MM.1S (cell line): ENCODE measurements at regions not wholly inside any gene's neighbourhood (a gene's known extent, or its start where the extent isn't known, plus 50 kb on each side); places are given as distances from the start of the nearest gene placed in this dataset.

Experiments used
- DNase-seq: peaks from one replicate; pipeline ENCODE4 v3.0.0-alpha.2; 2015
- H2AFZ ChIP-seq: fragments of 300-600 bp; sonication (generic); 2 replicates; pipeline ENCODE4 v1.6.0; 2016; ENCODE audit warnings: antibody characterized with exemption, low read length
- H3F3A ChIP-seq: fragments of 300-600 bp; sonication (generic); 2 replicates; pipeline ENCODE4 v1.6.1; 2016; ENCODE audit warnings: mild to moderate bottlenecking, antibody characterized with exemption, low read length, moderate library complexity, mixed read lengths; ENCODE audit not compliant: insufficient read depth
- H3K27ac ChIP-seq: fragments of 300-600 bp; sonication (generic); 2 replicates; pipeline ENCODE4 v1.5.1; 2016; ENCODE audit warnings: mild to moderate bottlenecking, low read length
- H3K27me3 ChIP-seq: fragments of 300-600 bp; sonication (generic); replicated peaks from 2 replicates; pipeline ENCODE4 v1.6.0; 2016; ENCODE audit warnings: low read length; ENCODE audit not compliant: insufficient read depth
- H3K36me3 ChIP-seq: fragments of 300-600 bp; sonication (generic); replicated peaks from 2 replicates; pipeline ENCODE4 v1.6.1; 2016; ENCODE audit warnings: mild to moderate bottlenecking, low read length, mixed read lengths; ENCODE audit not compliant: insufficient read depth
- H3K4me1 ChIP-seq: fragments of 300-600 bp; sonication (generic); 2 replicates; pipeline ENCODE4 v1.6.1; 2016; ENCODE audit warnings: low read length, mixed read lengths
- H3K4me2 ChIP-seq: fragments of 300-600 bp; sonication (generic); 2 replicates; pipeline ENCODE4 v1.6.0; 2016; ENCODE audit warnings: low read depth, low read length
- H3K4me3 ChIP-seq: fragments of 300-600 bp; sonication (generic); 2 replicates; pipeline ENCODE4 v1.5.1; 2016; ENCODE audit warnings: low read length, mixed read lengths
- H3K79me2 ChIP-seq: fragments of 300-600 bp; sonication (generic); 2 replicates; pipeline ENCODE4 v1.6.1; 2016; ENCODE audit warnings: mixed run types, low read length, mixed read lengths
- H3K9ac ChIP-seq: fragments of 300-600 bp; sonication (generic); 2 replicates; pipeline ENCODE4 v1.6.1; 2016; ENCODE audit warnings: low read length, mixed read lengths
- H3K9me2 ChIP-seq: fragments of 300-600 bp; sonication (generic); replicated peaks from 2 replicates; pipeline ENCODE4 v1.6.1; 2016; ENCODE audit warnings: mild to moderate bottlenecking, low read length, mixed read lengths; ENCODE audit not compliant: insufficient read depth
- H3K9me3 ChIP-seq: fragments of 300-600 bp; sonication (generic); replicated peaks from 2 replicates; pipeline ENCODE4 v1.6.1; 2016; ENCODE audit warnings: mild to moderate bottlenecking, low read length, mixed read lengths; ENCODE audit not compliant: insufficient read depth
- H4K20me1 ChIP-seq: fragments of 300-600 bp; sonication (generic); 2 replicates; pipeline ENCODE4 v1.6.1; 2016; ENCODE audit warnings: mild to moderate bottlenecking, low read length, moderate library complexity, mixed read lengths; ENCODE audit not compliant: insufficient read depth
- EZH2 ChIP-seq: fragments of 300-600 bp; sonication (generic); optimal IDR thresholded peaks from 2 replicates; pipeline ENCODE3; 2017; ENCODE audit warnings: low read depth, mild to moderate bottlenecking, antibody characterized with exemption, low read length, mixed read lengths
- EZH2phosphoT487 ChIP-seq: fragments of 300-600 bp; sonication (generic); IDR thresholded peaks from 2 replicates; pipeline ENCODE4 v1.6.1; 2018; ENCODE audit warnings: antibody characterized with exemption, low read length
- TF ChIP-seq, protein P1 (sequence below): fragments of 300-600 bp; sonication (generic); IDR thresholded peaks from 2 replicates; pipeline ENCODE4 v1.5.1; 2016; ENCODE audit warnings: antibody characterized with exemption, low read length, mixed read lengths

DNA sequence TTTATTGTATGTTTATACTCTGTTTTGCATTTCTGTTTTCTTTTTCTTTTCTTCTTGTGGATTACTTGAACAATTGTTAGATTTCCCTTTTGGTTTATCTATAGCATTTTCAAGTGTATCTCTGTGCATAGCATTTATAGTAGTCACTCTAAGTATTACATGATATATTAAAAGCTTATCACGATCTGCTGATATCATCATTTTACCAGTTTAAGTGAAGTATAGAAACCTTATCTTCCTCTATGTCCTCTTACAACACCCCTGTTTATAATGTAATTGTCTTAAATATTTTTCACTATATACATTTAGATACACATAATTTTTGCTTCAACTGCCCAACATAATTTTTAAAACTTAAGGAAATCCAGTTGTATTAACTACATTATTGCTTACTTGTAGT, 513.9 kb upstream of the CELF2 start:
- Histone ChIP-seq H3K36me3 (no peaks in the 10 kb centered on the region), H3K9ac (no peak overlapping the region), H3K79me2 (no peaks in the 10 kb centered on the region), H3K4me3 (no peak overlapping the region), H3K4me1 (no peaks in the 10 kb centered on the region), H3F3A (no peaks in the 10 kb centered on the region), H2AFZ (no peak overlapping the region), H3K4me2 (no peak overlapping the region), H3K27me3 (no peaks in the 10 kb centered on the region), H3K9me3 (no peaks in the 10 kb centered on the region), H3K27ac (no peak overlapping the region), H4K20me1 (no peaks in the 10 kb centered on the region), H3K9me2 (no peaks in the 10 kb centered on the region)
- DNase-seq = no peak
- no peak for TF ChIP-seq EZH2

GRCh38 chr10:10508211-10508610, 509.5 kb upstream of the CELF2 start:
- Histone ChIP-seq H2AFZ (no peak overlapping the region), H3K27ac (no peak overlapping the region), H3K27me3 (no peaks in the 10 kb centered on the region), H3K9ac (no peak overlapping the region), H3K4me2 (no peak overlapping the region), H3K36me3 (no peaks in the 10 kb centered on the region), H3K9me3 (no peaks in the 10 kb centered on the region), H3F3A (no peaks in the 10 kb centered on the region), H4K20me1 (no peaks in the 10 kb centered on the region), H3K4me1 (no peaks in the 10 kb centered on the region), H3K4me3 (no peak overlapping the region), H3K9me2 (no peaks in the 10 kb centered on the region), H3K79me2 (no peaks in the 10 kb centered on the region)
- TF ChIP-seq, protein P1, sequence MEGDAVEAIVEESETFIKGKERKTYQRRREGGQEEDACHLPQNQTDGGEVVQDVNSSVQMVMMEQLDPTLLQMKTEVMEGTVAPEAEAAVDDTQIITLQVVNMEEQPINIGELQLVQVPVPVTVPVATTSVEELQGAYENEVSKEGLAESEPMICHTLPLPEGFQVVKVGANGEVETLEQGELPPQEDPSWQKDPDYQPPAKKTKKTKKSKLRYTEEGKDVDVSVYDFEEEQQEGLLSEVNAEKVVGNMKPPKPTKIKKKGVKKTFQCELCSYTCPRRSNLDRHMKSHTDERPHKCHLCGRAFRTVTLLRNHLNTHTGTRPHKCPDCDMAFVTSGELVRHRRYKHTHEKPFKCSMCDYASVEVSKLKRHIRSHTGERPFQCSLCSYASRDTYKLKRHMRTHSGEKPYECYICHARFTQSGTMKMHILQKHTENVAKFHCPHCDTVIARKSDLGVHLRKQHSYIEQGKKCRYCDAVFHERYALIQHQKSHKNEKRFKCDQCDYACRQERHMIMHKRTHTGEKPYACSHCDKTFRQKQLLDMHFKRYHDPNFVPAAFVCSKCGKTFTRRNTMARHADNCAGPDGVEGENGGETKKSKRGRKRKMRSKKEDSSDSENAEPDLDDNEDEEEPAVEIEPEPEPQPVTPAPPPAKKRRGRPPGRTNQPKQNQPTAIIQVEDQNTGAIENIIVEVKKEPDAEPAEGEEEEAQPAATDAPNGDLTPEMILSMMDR = no peak
- TF ChIP-seq EZH2phosphoT487 (no peak), EZH2 (no peak)
- DNase-seq = no peak

DNA sequence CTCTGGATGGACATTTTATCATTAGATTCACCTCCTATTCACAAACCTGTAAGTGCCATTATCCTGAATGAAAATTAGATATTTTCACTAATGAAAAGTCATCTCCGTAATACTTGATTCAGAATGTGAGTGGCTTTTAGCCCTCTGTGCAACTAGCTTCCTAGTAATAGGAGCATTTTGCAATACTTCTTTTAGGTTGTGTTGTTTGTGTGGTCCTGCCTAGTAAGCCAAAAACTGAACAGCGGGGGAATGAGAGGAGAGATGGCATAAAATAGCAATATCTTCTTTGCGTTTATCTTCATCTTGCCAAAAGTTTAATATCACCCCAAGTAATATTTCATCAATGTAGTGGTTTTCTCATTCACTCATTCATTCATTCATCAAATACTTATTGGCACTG, 507.5 kb upstream of the CELF2 start:
- no peak for DNase-seq
- no peak overlapping the region for H2AFZ ChIP-seq
- H3K27ac ChIP-seq = no peak overlapping the region
- no peaks in the 10 kb centered on the region for H3K79me2 ChIP-seq
- TF ChIP-seq EZH2phosphoT487 (no peak), EZH2 (no peak)
- TF ChIP-seq, protein P1 = no peak
- H3K27me3 ChIP-seq = no peaks in the 10 kb centered on the region
- H3K9ac ChIP-seq = no peak overlapping the region
- no peaks in the 10 kb centered on the region for H3K9me2 ChIP-seq
- H3F3A ChIP-seq = no peaks in the 10 kb centered on the region
- H3K4me2 ChIP-seq = no peak overlapping the region
- H4K20me1 ChIP-seq = no peaks in the 10 kb centered on the region
- no peaks in the 10 kb centered on the region for H3K4me1 ChIP-seq
- H3K9me3 ChIP-seq = no peaks in the 10 kb centered on the region
- no peaks in the 10 kb centered on the region for H3K36me3 ChIP-seq
- H3K4me3 ChIP-seq = no peak overlapping the region

GRCh38 chr10:10513067-10513466, 504.6 kb upstream of the CELF2 start:
- Histone ChIP-seq H3K79me2 (no peaks in the 10 kb centered on the region), H3F3A (no peaks in the 10 kb centered on the region), H3K27me3 (no peaks in the 10 kb centered on the region), H3K4me3 (no peak overlapping the region), H2AFZ (no peak overlapping the region), H3K9me2 (no peaks in the 10 kb centered on the region), H3K4me1 (no peaks in the 10 kb centered on the region), H3K9me3 (no peaks in the 10 kb centered on the region), H3K4me2 (no peak overlapping the region), H3K36me3 (no peaks in the 10 kb centered on the region), H4K20me1 (no peaks in the 10 kb centered on the region), H3K9ac (no peak overlapping the region), H3K27ac (no peak overlapping the region)
- TF ChIP-seq EZH2 (no peak), EZH2phosphoT487 (no peak)
- TF ChIP-seq, protein P1 = no peak
- no peak for DNase-seq
